ENCODE measurements at regions not wholly inside any gene's neighbourhood (a gene's known extent, or its start where the extent isn't known, plus 50 kb on each side); places are given as distances from the start of the nearest gene placed in this dataset.

DNA sequence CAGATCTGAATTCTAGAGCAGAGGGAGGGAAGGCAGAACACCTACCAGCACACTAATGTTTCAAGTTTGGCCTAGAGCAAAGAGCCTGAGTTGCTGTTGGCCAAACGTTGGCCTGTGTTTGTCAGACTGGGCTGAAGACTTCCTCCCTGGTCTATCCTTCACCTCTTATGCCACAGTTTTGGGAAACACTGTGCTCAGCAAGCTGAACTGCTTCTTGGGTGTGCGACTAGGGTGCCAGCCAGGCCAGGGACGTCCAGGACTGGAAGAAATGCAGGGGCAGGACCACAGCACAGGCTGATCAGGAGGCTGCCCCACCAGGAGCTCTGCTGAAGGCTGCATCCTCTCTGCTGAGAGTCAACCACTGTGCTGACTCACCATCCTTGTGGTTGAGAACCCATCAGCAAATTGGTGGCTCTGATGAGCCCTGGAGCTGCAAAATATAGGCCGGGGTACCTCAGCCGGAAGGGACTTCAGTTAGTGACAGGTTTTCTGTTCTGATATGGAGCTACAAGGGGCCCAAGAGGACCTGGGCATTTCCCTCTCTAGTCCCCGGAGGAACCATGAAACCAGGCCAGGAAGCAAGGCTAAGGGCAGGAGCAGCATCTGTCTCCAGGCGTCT, 131.6 kb upstream of the RASGRP1 start:
- peak; percentile 42 for DNase-seq (ENCODE audit: low read depth)

DNA sequence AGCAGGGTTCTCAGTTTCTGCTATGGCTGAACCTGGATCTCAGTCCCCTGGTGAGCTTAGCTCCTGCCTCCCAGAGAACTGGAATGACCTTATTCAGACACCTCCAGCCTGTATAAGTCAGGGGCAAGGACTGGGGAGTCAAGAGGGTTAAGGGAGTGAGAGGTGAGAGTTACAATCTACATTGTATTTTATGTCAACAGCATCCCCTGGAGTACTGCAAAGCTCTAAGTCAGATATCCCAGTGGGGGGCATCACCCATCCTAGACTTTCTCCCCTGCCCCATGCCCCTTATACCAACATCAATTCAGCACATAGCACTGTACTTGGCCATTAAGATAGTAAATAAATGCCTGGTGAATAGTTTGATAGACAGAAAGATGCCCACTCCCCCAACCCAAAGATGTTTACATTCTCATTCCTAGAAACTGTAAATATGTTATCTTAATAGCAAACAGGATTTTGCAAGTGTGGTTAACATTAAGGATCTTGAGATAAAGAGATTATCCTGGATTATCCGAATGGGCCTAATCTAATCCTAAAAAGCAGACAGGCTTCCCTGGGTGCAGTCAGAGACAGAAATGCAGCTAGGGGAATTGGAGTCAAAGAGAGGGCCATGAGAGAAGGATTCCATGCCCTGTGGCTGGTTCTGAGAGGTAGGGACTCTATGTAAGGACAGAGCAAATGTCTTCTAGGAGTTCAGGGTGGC, 132.3 kb upstream of the RASGRP1 start:
- DNase-seq (ENCODE audit: low read depth): no peak

DNA sequence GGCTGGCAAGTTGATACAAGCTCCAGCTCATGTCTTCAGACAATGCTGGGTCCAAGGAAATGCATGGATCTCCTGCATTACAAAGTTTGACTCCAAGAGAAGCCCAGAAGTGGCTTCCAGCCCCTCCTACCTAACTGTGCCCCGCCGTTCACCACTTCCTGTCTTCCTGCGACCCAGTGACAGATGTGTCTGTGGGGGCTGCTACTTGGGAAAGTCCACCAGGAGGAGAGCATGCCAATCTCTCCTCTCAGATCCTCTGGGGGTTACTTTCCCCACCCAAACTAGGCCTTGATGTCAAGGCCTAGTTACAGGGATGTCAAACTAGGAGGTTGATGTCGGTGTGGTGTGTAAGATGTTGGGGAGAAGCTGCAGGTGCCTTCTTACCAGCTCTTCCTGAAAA, 133.6 kb upstream of the RASGRP1 start:
- no peak for DNase-seq (ENCODE audit: low read depth)

DNA sequence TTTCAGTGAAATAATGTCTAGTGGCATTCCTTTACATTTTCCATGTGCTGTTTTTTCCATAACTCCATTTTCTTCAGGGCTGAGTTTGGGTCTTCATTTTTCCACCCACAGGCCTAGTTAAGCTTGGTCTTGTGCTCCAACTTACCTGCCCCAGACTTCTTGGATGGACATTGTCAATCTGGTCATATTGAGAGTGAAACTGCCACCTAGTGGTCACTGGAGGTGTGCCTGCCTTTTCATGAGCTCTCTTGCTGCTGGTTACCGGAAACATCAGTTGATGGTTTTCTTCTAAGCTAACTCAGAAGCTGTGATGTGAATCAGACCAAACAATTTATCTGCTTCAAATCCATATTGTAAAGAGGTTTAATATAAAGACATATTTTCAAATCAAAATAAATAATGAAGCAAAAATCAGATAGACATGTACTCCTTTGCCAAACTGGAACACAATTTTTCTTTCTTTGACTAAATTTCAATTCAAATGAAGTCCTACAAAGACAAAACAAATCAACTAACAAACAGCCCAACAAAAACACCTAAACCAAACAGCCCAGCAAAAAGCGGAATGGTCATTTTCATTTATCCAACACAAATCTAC, 135.1 kb upstream of the RASGRP1 start:
- peak; percentile 35 for DNase-seq (ENCODE audit: low read depth)

DNA sequence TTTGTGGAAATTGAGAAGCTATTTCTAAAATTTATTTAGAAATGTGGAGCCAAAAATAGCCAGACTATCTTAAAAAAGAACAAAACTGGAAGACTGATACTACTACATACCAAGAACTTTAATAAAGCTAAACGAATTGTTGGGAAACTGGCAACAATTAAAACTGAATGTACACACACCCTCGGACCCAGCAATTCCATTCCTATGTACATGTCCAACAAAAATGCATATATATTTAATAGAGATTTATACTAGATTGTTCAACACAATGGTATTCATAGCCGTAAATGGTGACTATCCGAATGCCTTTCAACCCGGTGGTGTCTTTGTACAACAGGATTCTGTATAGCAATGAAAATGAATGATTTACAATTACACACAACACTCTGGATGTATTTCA, 136.5 kb upstream of the RASGRP1 start:
- no peak for DNase-seq (ENCODE audit: low read depth)

DNA sequence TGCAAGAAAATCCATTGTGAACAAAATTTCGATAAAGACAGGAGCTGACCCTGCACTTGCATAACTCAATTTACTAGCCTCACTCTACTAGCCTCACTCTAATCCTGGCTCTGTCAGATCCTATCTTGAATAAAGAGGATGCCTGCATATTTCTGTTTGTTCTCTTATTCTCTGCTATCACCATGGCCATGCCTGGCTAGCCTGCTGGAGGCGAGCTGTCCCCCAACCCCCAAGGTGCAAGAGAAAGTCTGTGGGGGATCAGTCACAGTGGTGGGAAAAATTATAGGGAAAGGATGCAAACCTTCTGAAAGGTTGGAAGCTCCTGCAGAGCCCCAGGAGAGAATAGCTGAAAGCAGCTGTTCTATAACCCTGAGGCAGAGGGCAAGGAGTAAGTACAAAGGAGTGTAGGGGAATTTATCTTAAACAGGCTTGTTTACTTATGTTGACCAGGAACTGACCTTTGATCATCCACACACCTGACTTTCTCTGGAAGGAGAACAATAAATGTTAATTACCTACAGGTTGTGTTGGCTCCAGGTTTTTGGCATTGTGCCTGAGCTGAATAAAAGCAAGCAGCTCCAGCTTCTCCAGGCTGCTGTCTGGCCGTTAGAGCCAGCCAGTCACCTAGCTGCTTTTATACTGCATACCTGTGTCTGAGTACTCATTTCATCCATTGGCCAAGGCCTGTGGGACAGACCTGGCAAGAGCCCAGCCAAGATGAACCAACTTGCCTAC, 137.7 kb upstream of the RASGRP1 start:
- no peak for DNase-seq (ENCODE audit: low read depth)

DNA sequence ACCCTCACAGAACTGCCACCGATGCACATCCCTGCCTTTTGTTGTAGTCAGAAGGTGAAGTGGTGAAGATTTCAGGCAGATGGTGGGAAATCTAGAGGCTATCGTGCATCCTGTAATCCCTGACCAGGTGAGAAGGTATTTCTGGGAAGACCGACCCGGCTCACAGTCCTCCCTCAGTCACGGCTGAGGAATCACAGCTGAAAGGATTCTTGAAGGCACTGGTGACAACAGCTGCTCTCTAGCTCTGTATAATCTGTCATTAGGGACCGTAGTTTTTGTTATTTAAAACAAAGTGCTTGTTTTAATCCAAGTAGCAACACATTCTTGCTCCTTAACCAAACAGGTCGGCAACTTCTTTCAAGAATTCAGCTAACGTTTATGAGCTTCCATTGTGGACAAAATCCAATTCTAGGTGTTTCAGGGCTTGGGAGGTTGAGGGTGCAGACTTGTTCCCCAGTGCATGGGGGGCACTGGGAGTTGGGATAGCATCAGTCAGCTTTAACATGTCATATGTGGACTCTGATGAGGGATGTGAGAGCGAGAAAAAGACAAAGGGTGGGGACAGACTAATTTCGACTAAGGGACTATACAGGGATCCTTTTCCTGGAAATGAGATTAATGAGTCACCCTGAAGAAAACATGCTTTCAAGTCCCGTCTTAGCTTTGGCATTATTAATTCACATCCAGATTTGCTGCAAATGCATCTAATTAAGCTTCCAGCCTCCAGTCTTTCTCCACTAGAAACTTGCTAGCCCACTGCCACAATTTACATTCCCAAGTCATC, 141.0 kb upstream of the RASGRP1 start:
- no peak for DNase-seq (ENCODE audit: low read depth)

DNA sequence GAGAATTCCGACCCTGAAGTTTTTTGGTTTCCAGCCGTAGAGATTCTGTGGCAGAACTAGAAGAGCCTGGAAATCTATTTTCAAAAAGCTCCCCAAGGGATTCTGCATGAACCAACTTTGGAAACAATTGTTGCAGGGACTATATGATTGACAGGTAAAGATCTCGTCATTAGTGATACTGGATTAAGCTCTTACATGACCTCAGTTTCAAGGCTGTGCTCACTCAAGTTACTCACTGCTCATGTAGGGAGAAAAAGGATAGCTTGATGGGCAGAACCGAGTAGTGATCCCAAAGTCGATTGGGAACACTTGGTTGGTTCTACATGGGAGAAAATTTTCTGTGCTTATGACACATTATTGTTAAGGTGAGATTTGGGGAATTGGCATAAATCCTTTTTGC, 142.3 kb upstream of the RASGRP1 start:
- DNase-seq (ENCODE audit: low read depth): no peak

DNA sequence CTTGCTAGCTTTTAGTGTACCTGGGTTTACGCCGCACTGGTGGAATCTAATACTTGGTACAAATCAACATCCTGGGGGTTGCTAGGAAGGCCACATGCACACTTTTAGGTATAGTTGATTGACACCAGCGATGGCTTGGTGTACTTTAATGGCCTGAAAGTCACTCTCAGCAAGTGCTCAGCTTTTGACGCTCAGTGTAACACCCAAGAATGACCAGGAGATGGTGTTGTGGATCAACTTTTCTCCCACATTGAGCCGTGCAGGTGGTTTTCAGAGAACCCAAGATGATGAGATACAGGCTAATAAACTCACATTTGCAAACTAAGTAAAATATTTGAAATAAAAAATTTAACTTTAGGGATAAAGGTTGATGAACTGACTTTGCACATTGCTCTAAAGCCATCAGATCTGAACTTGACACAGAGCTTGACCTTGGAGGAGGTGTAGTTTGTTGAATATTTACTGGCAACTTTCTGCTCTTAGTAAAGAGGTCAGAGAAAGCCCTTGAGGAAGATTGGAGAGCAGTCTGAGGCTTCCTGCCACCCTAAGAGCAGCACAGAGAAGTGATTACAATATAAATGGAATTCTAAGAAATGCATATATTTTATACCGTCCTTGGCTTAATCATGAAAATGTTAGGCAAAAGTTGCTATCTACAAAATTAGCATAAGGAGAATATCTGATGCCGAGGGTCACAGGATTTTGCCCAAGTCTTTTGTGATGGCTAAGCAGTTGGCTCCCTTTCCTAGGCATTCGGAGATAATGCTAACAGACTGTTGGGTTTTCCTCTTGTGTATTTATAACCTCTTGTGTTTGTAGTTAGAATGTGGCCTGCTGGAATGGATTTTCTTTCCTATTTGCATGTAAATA, 143.4 kb upstream of the RASGRP1 start:
- DNase-seq (ENCODE audit: low read depth): no peak

DNA sequence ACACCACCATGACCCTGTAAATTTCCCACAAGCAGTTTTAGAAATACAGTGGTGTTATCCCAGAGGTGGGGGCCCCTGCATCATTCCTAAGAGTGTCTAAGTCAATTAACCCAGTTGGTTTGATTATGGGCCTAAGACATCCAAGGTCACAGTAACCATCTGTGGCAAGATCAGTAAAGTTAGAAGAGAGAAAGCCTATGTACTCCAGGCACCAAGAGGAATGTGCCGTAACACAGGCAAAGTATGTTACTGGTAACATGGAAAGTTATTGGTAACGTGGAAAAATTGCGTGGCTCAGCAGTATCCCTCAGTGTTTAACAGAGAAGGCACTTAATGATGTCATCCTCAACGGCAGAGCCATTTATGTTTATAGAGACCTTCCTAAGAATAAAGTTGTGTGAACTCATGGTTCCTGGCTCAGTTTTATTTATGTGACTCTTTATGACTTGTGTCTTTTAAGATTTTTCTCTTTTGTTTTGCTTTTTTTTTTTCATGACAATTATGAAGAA, 144.1 kb upstream of the RASGRP1 start:
- no peak for DNase-seq (ENCODE audit: low read depth)

DNA sequence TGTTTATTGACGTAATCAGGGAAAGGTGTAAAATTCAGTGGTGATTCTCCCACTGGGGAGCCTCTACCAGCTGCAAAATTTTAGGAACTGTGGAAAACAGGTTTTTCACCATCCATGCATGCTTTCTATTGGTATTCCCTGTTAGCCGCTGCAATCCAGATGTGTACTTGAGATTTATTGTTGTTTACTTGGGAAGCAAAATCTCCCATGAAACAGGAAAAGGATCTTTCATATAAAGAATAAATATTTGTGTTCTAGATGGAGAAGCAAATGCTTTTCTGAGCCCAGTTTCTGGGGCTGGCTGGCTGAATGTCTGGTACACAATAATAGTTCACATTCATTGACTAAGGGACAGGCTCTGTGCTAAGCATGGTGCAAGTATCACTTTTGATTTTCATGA, 144.6 kb upstream of the RASGRP1 start:
- DNase-seq (ENCODE audit: low read depth): no peak

DNA sequence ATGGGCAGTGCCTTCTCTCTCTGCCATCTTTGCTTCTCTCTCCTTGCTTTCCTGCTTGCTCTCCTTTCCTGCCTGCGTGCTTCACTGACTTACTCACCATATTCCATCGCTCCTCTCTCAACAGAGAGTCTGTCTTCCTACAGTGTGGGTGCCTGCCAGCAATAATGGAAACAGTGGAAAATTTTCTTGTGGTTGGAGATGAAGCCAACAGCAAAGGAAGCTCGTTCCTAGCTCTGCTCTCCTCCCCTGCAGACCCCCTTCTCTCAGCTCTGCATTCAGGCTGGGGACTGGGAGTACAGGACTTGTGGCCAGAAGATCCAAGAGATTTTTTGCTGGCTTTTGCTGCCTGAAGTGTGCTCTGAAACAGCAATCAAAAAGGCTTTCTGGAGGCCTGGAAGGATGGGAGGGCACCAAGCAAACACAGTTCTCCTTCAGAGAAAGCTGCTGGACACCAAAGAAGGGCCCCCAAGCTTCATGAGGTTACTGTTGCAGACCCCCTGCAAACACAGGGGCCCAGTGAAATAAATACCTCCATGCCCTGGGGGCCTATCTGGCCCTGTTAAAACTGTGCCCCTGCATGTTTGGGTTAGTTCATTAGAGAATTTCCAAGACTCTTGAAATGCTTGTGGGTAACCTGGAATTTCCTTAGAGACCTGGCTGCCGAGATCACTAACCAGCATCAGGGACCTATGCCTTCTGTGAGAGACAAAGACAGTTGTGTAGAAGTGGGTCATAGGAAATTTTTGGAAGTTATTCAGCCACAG, 149.9 kb upstream of the RASGRP1 start:
- DNase-seq (ENCODE audit: low read depth): no peak

DNA sequence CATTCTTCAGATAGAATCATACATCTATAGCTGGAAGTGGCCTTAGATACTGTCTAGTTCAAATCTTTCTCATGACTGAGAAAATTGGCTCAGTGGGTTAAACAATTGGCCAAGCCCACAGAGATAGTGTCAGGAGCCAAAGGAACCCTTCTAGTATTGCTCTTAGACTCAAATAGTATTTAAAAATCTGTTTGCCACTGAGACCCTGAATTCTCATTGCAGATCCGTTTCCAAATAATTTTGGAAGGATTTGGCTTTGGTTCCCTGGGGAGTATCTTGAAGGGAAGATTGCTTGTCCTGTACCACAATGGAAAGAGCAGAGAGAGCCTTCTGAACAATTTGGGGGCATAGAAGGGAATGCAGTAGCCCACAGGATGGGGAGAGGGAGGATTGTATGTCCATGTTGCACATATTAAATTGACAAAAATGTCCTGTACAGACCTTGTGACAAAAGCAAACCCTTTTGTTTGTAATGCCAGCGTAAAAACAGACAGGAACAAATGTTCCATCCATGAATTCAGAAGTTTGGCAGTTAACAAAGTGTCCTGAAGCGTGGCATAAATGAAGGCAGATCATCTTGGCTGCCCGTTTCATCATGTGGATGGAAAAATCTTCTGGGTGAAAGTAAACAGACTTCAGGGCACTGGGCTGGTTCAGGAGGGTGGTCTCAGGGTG, 156.4 kb upstream of the RASGRP1 start:
- DNase-seq (ENCODE audit: low read depth): no peak

DNA sequence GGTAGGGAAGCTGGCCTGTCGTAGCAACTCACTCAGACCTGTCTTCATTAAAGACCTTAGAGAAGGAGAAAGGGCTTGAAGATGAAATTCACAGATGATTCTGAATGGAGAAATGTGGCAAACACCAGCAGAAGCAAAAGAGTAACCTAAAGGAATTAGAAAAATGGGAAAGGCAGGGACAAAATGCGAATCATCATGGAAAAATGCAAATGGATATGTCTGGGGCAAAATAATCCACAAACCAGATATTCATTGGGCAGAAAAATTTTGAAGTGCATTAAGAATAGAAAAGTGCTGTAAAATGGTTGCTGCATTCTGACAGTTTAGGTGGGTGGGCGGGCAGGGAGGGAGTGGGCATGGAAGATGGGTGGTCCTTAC, 156.9 kb upstream of the RASGRP1 start:
- no peak for DNase-seq (ENCODE audit: low read depth)

DNA sequence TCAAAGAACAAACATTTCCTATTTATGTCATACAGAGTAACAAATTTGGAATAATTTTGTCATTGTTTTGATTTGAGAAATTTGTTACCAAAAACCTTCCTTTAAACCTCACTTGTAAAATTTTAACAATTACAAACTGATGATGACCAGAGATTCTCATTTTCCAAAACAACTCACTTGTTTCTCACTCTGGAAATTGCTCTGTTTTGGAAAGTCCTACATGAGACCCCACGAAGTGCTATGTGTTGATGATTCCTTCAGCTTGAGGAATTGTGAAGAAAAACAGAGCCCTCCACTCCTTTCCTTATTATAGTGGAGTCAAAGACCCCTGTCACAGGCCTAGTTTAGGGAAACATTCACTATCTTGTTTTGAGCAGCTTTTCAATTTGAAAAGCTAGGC, 157.6 kb upstream of the RASGRP1 start:
- DNase-seq (ENCODE audit: low read depth): no peak

DNA sequence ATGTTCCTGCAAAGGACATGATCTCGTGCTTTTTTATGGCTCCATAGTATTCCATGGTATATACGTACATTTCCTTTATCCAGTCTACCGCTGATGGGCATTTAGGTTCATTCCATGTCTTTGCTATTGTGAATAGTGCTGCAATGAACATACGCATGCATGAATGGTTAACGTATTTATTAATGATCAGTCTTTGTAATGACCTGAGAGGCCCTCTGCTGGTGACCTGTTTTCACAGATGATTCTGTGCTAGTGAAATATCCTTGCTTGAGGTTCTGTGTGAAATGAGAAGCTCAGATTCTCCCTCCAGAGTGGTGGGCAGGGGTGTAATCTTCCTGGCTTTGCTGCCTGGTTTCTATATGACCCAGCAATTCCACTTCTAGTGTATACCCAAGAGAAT, 160.2 kb upstream of the RASGRP1 start:
- no peak for DNase-seq (ENCODE audit: low read depth)

DNA sequence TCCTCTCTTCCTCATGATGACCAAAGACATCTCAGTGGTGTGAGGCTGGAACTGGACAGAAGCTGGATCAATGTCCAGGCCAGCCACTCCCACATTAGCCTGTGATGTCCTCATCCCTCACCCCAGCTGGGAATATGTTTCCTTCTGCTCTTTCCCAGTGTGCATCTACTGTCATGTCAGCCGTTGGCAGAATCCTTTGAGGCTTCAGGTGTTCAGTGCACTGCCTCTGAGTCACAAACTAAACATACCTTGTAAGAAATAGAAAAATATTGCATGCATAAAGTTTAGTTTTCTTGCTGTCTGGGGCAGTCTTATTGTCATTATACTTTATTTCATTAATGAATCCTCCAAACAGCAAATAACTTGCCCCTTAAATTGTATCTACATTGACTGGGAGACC, 161.6 kb upstream of the RASGRP1 start:
- DNase-seq (ENCODE audit: low read depth): no peak

DNA sequence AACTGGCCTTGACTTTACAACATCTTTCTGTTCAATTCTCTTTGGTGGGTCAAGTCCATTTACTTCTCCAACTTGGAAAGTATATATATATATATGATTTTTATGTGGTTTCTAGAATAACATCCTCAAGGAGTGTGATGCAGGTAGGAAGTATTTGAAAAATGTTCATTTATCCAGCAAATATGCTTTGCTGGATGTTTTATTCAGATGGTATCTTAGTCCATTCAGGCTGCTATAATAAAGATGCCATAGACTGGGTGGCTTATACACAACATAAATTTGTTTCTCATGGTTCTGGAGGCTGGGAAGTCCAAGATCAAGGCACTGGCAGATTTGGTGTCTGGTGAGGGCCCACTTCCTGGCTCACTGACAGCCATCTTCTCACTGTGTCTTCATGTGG, 168.7 kb upstream of the RASGRP1 start:
- DNase-seq (ENCODE audit: low read depth): no peak

DNA sequence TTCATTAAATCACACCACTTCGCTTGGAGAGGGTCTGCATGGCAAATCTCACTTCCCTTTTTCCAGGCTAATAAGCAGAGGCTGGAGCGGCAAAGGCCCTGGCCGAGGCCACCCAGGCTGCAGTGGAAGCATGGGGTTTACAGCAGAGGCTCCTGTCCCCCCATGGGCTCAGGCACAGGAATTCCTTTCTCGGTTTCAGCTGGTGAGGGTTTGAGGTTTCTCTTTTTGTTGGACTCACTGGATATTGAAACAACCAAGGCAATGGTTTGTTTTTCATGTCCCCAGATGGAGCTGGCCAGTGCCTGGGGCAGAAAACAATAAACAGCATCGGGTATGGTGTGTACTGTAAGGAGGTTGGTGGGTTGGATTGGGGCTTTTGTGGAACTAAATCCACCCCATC, 175.6 kb upstream of the RASGRP1 start:
- DNase-seq (ENCODE audit: low read depth): no peak

DNA sequence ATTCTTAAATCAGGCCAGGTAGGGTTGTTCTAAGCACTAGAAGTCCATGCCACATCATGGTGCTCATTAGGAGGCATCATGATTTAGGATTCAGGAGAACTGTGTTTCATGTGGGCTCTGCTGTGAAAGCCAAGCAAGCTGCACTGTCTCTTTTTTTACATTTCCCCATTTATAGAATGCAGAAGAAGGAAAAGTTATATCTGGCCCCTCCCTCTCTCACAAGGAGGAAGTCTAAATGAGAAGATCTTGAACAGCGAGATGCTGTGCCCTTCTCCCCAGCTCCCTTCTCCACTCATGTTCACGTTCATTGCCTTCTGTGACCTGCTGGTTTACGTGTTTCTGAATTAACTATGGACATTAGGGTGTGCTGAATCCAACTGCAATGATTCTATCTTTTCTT, 178.5 kb upstream of the RASGRP1 start:
- no peak for DNase-seq (ENCODE audit: low read depth)
